ENCODE measurements at regions not wholly inside any gene's neighbourhood (a gene's known extent, or its start where the extent isn't known, plus 50 kb on each side); places are given as distances from the start of the nearest gene placed in this dataset.

- Histone ChIP-seq H3K36me3 (no peaks in the 10 kb centered on the region), H3K27me3 (replicated peaks; ENCODE audit: insufficient read depth) (no peaks in the 10 kb centered on the region)
- ATAC-seq (ENCODE audit: insufficient number of reproducible peaks, low FRiP score, low read depth): no peak
Observed at GRCh38 chr6:74458536-74458935, 747.3 kb downstream of the COL12A1 start.

GRCh38 chr6:74455786-74456185 is 750.1 kb downstream of the COL12A1 start:
- ATAC-seq (ENCODE audit: insufficient number of reproducible peaks, low FRiP score, low read depth): no peak

More at GRCh38 chr6:74458536-74458935, 747.3 kb downstream of the COL12A1 start:
- no peaks in the 10 kb centered on the region for H3K4me1 ChIP-seq (ENCODE audit: control insufficient read depth in 1 of 2, low read depth in 2 of 2)
- DNase-seq (ENCODE audit: low spot score): no peak
- no peaks in the 10 kb centered on the region for H3K9me3 ChIP-seq
- no peak for TF ChIP-seq CTCF (IDR thresholded peaks at IDR 0.05)
- no peak overlapping the region for H3K4me3 ChIP-seq
- no peak overlapping the region for H3K27ac ChIP-seq

GRCh38 chr6:74451953-74452352 is 753.9 kb downstream of the COL12A1 start:
- no peak for TF ChIP-seq CTCF (IDR thresholded peaks at IDR 0.05)
- DNase-seq (ENCODE audit: low spot score) (no peak), ATAC-seq (ENCODE audit: insufficient number of reproducible peaks, low FRiP score, low read depth) (no peak)
- Histone ChIP-seq H3K4me1 (ENCODE audit: control insufficient read depth in 1 of 2, low read depth in 2 of 2) (no peaks in the 10 kb centered on the region), H3K4me3 (no peak overlapping the region), H3K27me3 (replicated peaks; ENCODE audit: insufficient read depth) (no peaks in the 10 kb centered on the region), H3K36me3 (no peaks in the 10 kb centered on the region), H3K27ac (no peak overlapping the region), H3K9me3 (no peaks in the 10 kb centered on the region)

More at GRCh38 chr6:74455786-74456185, 750.1 kb downstream of the COL12A1 start:
- Histone ChIP-seq H3K36me3 (no peaks in the 10 kb centered on the region), H3K9me3 (no peaks in the 10 kb centered on the region), H3K4me3 (no peak overlapping the region), H3K4me1 (ENCODE audit: control insufficient read depth in 1 of 2, low read depth in 2 of 2) (no peaks in the 10 kb centered on the region), H3K27me3 (replicated peaks; ENCODE audit: insufficient read depth) (no peaks in the 10 kb centered on the region), H3K27ac (no peak overlapping the region)
- no peak for TF ChIP-seq CTCF (IDR thresholded peaks at IDR 0.05)
- DNase-seq (ENCODE audit: low spot score): no peak

GRCh38 chr6:74448850-74449249 is 752.8 kb downstream of the CD109 start:
- H3K27ac ChIP-seq: no peak overlapping the region
- H3K4me1 ChIP-seq (ENCODE audit: control insufficient read depth in 1 of 2, low read depth in 2 of 2): no peaks in the 10 kb centered on the region

GRCh38 chr6:74447013-74447412 is 751.0 kb downstream of the CD109 start:
- no peaks in the 10 kb centered on the region for H3K36me3 ChIP-seq
- no peak for ATAC-seq (ENCODE audit: insufficient number of reproducible peaks, low FRiP score, low read depth)
- no peak for TF ChIP-seq CTCF (IDR thresholded peaks at IDR 0.05)

More at GRCh38 chr6:74448850-74449249, 752.8 kb downstream of the CD109 start:
- no peak for TF ChIP-seq CTCF (IDR thresholded peaks at IDR 0.05)
- Histone ChIP-seq H3K9me3 (no peaks in the 10 kb centered on the region), H3K4me3 (no peak overlapping the region), H3K36me3 (no peaks in the 10 kb centered on the region), H3K27me3 (replicated peaks; ENCODE audit: insufficient read depth) (no peaks in the 10 kb centered on the region)
- ATAC-seq (ENCODE audit: insufficient number of reproducible peaks, low FRiP score, low read depth): no peak
- no peak for DNase-seq (ENCODE audit: low spot score)

More at GRCh38 chr6:74447013-74447412, 751.0 kb downstream of the CD109 start:
- no peak overlapping the region for H3K27ac ChIP-seq
- no peaks in the 10 kb centered on the region for H3K27me3 ChIP-seq (replicated peaks; ENCODE audit: insufficient read depth)
- no peak for DNase-seq (ENCODE audit: low spot score)
- no peaks in the 10 kb centered on the region for H3K4me1 ChIP-seq (ENCODE audit: control insufficient read depth in 1 of 2, low read depth in 2 of 2)
- no peaks in the 10 kb centered on the region for H3K9me3 ChIP-seq
- no peak overlapping the region for H3K4me3 ChIP-seq

All from thoracic aorta (tissue), 2 donors.